HepG2 (cell line): ENCODE measurements at regions not wholly inside any gene's neighbourhood (a gene's known extent, or its start where the extent isn't known, plus 50 kb on each side); places are given as distances from the start of the nearest gene placed in this dataset.

Source experiments
- ATAC-seq: fragments of 200-7000 bp; cut with Tn5 transposase; 3 replicates; pipeline ENCODE4 v1.9.1; 2020; ENCODE audit warnings: mild to moderate bottlenecking, moderate library complexity
- BruUV-seq: library from RNA; stranded (reverse); fragments of 400-500 nt; replicated peaks from 2 replicates; lab custom pipeline; 2021; lab: Mats Ljungman, UMichigan
- CTCF ChIA-PET: fragments of 300-600 bp; formaldehyde crosslinking; extraction: SDS; loops from one replicate; lab custom pipeline; 2021; ENCODE audit warnings: low total read pairs, inconsistent platforms, low intra/inter-chr PET ratio; lab: Yijun Ruan, JAX
- POLR2A ChIA-PET: fragments of 350-600 bp; sonication (Branson Sonifier 250); formaldehyde crosslinking; loops from one replicate; lab custom pipeline; 2020; ENCODE audit warnings: antibody characterized with exemption, inconsistent platforms; lab: Yijun Ruan, JAX
- DNase-seq: peaks from one replicate; pipeline ENCODE4 v3.0.0-alpha.2; 2015; ENCODE audit warnings: low spot score
- FAIRE-seq: peaks from 3 replicates; lab custom pipeline; 2011; peaks lifted over from hg19 to GRCh38; lab: Jason Lieb, UNC
- H2AFZ ChIP-seq: one replicate; pipeline ENCODE4 v1.6.1; 2011; ENCODE audit warnings: low read length, inconsistent platforms
- H3K27ac ChIP-seq: fragments of 300-600 bp; 3 replicates; pipeline ENCODE4 v1.8.0; 2011; ENCODE audit warnings: mixed run types, mild to moderate bottlenecking, mixed read lengths, low read length, inconsistent platforms; ENCODE audit not compliant: insufficient read depth; ENCODE audit errors: extremely low read length
- H3K27me3 ChIP-seq, 2 experiments: fragments of 200-600 bp in 1 of 2; 2 replicates in 1 of 2; 3 replicates in 1 of 2; pipeline versions ENCODE4 v1.6.0 to v1.8.0; 2011; ENCODE audit warnings: low read length in 2 of 2, mild to moderate bottlenecking in 2 of 2, moderate library complexity in 2 of 2, inconsistent platforms in 1 of 2; ENCODE audit not compliant: insufficient read depth in 2 of 2, control insufficient read depth in 1 of 2
- H3K36me3 ChIP-seq, 2 experiments: fragments of 200-600 bp in 1 of 2; replicated peaks in 1 of 2; 2 replicates in 1 of 2; 3 replicates in 1 of 2; pipeline versions ENCODE4 v1.5.1 to v1.8.0; 2011; ENCODE audit warnings: low read length in 2 of 2, inconsistent platforms in 1 of 2; ENCODE audit not compliant: insufficient read depth in 2 of 2, control insufficient read depth in 1 of 2
- H3K4me1 ChIP-seq: 2 replicates; pipeline ENCODE4 v1.5.1; 2012; ENCODE audit warnings: low read length, inconsistent platforms; ENCODE audit not compliant: insufficient read depth
- H3K4me2 ChIP-seq: 2 replicates; pipeline ENCODE4 v1.6.0; 2011; ENCODE audit warnings: low read depth, low read length, inconsistent platforms
- H3K4me3 ChIP-seq, 3 experiments: fragments of 200-600 bp in 1 of 3; sonication (generic), shearing (Covaris generic) in 1 of 3; replicated peaks in 1 of 3; 2 replicates each; pipeline ENCODE4 v1.5.1; 2011 to 2016; ENCODE audit warnings: low read length in 3 of 3, inconsistent platforms in 2 of 3, low read depth in 2 of 3, mild to moderate bottlenecking in 2 of 3, control low read depth in 1 of 3, mixed read lengths in 1 of 3; ENCODE audit not compliant: insufficient read depth in 1 of 3
- H3K79me2 ChIP-seq: one replicate; pipeline ENCODE4 v1.6.1; 2011; ENCODE audit warnings: low read length, inconsistent platforms; ENCODE audit not compliant: insufficient read depth
- H3K9ac ChIP-seq: 2 replicates; pipeline ENCODE4 v1.6.0; 2011; ENCODE audit warnings: mild to moderate bottlenecking, low read depth, low read length, inconsistent platforms; ENCODE audit not compliant: insufficient read depth
- H3K9me3 ChIP-seq: 2 replicates; pipeline ENCODE4 v1.5.1; 2012; ENCODE audit warnings: mild to moderate bottlenecking, low read length
- H4K20me1 ChIP-seq: 2 replicates; pipeline ENCODE4 v1.6.0; 2011; ENCODE audit warnings: inconsistent platforms, mild to moderate bottlenecking, low read length, moderate library complexity; ENCODE audit not compliant: insufficient read depth
- KDM5A ChIP-seq: fragments of 200-600 bp; sonication (generic); IDR thresholded peaks from 2 replicates; pipeline ENCODE4 v1.7.0; 2018; ENCODE audit warnings: antibody characterized with exemption, mild to moderate bottlenecking, low read length, borderline replicate concordance
- KLF15 ChIP-seq: sonication (generic); formaldehyde crosslinking; IDR thresholded peaks from 2 replicates; pipeline ENCODE4 v1.8.1; 2023; ENCODE audit warnings: borderline replicate concordance, mild to moderate bottlenecking, inconsistent platforms, missing genetic modification reagents, mixed read lengths
- MAFF ChIP-seq: IDR thresholded peaks from 2 replicates; pipeline ENCODE4 v1.6.1; 2011; ENCODE audit warnings: low read depth, low read length, improper control_type of control experiment
- PCBP2 ChIP-seq: fragments of 200-400 bp; formaldehyde crosslinking; optimal IDR thresholded peaks from 2 replicates; pipeline ENCODE3; 2018; ENCODE audit warnings: low read length, low read depth; ENCODE audit not compliant: poor library complexity, severe bottlenecking
- ZFP62 ChIP-seq: sonication (generic); formaldehyde crosslinking; IDR thresholded peaks from 2 replicates; pipeline ENCODE4 v1.4.0; 2020; ENCODE audit warnings: missing genetic modification reagents
- ZNF253 ChIP-seq: sonication (generic); formaldehyde crosslinking; IDR thresholded peaks from 2 replicates; pipeline ENCODE4 v1.8.0; 2022; ENCODE audit warnings: mild to moderate bottlenecking, missing genetic modification reagents, borderline replicate concordance
- ZNF75D ChIP-seq: sonication (generic); formaldehyde crosslinking; IDR thresholded peaks from 2 replicates; pipeline ENCODE4 v1.8.1; 2023; ENCODE audit warnings: missing genetic modification reagents, mild to moderate bottlenecking, borderline replicate concordance
- WGBS: methylation state at CpG from one replicate; pipeline ENCODE4 v1.1.6; 2017; ENCODE audit warnings: low lambda C conversion rate; 5-methylcytosine and 5-hydroxymethylcytosine counted together
- in situ Hi-C: cut with HindIII; loops from 2 replicates; pipeline ENCODE4 v1.10.0; 2017; ENCODE audit warnings: low pct_unique_long_range_greater_than_20kb; ENCODE audit not compliant: extremely low pct_ligation_motif_present
- intact Hi-C: fragments of 100-400 bp; cut with micrococcal nuclease; formaldehyde crosslinking; loops from one replicate; pipeline ENCODE4 v1.10.0; 2022; ENCODE audit not compliant: unreplicated experiment
- TF ChIP-seq, protein P1 (sequence below): sonication (generic); formaldehyde crosslinking; IDR thresholded peaks from 2 replicates; pipeline ENCODE4 v1.4.0; 2020; ENCODE audit warnings: missing genetic modification reagents
- TF ChIP-seq, protein P2 (sequence below): IDR thresholded peaks from 2 replicates; pipeline ENCODE4 v1.6.1; 2012; ENCODE audit warnings: inconsistent platforms
- TF ChIP-seq, protein P3 (sequence below): sonication (generic); formaldehyde crosslinking; conservative IDR thresholded peaks from 2 replicates; pipeline ENCODE4 v1.8.0; 2022; ENCODE audit warnings: missing genetic modification reagents
- TF ChIP-seq, protein P4 (sequence below): sonication (generic); formaldehyde crosslinking; IDR thresholded peaks from 2 replicates; pipeline ENCODE4 v1.8.0; 2022; ENCODE audit warnings: mild to moderate bottlenecking, missing genetic modification reagents, borderline replicate concordance
- TF ChIP-seq, protein P5 (sequence below): sonication (generic); formaldehyde crosslinking; IDR thresholded peaks from 2 replicates; pipeline ENCODE4 v1.9.0; 2022; ENCODE audit warnings: low read depth, missing genetic modification reagents

DNA sequence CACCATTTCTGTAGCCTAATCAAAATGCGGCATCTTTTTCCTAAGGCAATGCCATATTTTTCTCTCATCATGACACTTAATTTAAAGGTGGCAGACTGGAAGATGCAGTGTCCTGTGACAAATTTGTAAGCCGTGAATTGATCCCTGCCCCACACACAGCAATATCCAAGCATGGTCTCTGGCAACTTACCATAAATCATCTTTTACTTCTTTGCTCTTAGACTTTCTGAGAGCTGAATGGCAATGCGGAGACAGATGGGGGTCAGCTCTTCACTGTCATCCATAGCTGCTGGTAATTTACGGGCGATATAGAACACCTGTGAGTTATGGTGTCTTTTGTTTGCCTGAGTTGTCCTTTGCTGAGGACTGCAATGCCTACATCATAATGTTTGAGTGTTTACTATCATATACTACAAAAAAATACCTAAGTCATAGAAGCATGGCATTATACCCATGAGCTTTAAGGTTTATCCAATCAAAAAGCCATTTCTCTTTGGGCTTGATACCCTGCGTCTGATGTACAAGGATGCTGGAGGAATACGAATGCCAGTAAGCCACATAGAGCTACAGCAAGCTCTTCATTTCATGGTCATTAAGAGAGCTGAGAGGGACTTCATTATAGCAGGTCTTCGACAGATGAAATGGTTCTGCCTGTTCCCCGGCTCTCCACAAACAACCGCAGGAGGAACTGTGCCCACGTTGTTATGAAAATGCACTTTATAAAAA, 148.1 kb downstream of the TRIML1 start:
- CTCF ChIA-PET, result no interaction called here
- 40% methylated on average over 11 of the region's 11 CpGs for WGBS
- no peaks in the 10 kb centered on the region for H3K79me2 ChIP-seq
- H3K4me3 ChIP-seq, result no peak overlapping the region
- no peaks in the 10 kb centered on the region for H4K20me1 ChIP-seq
- no peaks in the 10 kb centered on the region for H3K9me3 ChIP-seq
- DNase-seq, result no peak
- TF ChIP-seq, protein P1, sequence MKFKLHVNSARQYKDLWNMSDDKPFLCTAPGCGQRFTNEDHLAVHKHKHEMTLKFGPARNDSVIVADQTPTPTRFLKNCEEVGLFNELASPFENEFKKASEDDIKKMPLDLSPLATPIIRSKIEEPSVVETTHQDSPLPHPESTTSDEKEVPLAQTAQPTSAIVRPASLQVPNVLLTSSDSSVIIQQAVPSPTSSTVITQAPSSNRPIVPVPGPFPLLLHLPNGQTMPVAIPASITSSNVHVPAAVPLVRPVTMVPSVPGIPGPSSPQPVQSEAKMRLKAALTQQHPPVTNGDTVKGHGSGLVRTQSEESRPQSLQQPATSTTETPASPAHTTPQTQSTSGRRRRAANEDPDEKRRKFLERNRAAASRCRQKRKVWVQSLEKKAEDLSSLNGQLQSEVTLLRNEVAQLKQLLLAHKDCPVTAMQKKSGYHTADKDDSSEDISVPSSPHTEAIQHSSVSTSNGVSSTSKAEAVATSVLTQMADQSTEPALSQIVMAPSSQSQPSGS (CRISPR knock-in tag), result no peak
- TF ChIP-seq, protein P2, sequence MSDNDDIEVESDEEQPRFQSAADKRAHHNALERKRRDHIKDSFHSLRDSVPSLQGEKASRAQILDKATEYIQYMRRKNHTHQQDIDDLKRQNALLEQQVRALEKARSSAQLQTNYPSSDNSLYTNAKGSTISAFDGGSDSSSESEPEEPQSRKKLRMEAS, result no peak
- TF ChIP-seq ZNF75D (CRISPR knock-in tag) (no peak), KDM5A (no peak), PCBP2 (no peak), ZFP62 (CRISPR knock-in tag) (no peak), KLF15 (CRISPR knock-in tag) (no peak), MAFF (no peak), ZNF253 (CRISPR knock-in tag) (no peak)
- TF ChIP-seq, protein P3, sequence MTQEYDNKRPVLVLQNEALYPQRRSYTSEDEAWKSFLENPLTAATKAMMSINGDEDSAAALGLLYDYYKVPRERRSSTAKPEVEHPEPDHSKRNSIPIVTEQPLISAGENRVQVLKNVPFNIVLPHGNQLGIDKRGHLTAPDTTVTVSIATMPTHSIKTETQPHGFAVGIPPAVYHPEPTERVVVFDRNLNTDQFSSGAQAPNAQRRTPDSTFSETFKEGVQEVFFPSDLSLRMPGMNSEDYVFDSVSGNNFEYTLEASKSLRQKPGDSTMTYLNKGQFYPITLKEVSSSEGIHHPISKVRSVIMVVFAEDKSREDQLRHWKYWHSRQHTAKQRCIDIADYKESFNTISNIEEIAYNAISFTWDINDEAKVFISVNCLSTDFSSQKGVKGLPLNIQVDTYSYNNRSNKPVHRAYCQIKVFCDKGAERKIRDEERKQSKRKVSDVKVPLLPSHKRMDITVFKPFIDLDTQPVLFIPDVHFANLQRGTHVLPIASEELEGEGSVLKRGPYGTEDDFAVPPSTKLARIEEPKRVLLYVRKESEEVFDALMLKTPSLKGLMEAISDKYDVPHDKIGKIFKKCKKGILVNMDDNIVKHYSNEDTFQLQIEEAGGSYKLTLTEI (CRISPR knock-in tag), result no peak
- TF ChIP-seq, protein P4, sequence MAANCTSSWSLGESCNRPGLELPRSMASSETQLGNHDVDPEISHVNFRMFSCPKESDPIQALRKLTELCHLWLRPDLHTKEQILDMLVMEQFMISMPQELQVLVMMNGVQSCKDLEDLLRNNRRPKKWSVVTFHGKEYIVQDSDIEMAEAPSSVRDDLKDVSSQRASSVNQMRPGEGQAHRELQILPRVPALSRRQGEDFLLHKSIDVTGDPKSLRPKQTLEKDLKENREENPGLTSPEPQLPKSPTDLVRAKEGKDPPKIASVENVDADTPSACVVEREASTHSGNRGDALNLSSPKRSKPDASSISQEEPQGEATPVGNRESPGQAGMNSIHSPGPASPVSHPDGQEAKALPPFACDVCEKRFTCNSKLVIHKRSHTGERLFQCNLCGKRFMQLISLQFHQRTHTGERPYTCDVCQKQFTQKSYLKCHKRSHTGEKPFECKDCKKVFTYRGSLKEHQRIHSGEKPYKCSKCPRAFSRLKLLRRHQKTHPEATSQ (CRISPR knock-in tag), result no peak
- TF ChIP-seq, protein P5, sequence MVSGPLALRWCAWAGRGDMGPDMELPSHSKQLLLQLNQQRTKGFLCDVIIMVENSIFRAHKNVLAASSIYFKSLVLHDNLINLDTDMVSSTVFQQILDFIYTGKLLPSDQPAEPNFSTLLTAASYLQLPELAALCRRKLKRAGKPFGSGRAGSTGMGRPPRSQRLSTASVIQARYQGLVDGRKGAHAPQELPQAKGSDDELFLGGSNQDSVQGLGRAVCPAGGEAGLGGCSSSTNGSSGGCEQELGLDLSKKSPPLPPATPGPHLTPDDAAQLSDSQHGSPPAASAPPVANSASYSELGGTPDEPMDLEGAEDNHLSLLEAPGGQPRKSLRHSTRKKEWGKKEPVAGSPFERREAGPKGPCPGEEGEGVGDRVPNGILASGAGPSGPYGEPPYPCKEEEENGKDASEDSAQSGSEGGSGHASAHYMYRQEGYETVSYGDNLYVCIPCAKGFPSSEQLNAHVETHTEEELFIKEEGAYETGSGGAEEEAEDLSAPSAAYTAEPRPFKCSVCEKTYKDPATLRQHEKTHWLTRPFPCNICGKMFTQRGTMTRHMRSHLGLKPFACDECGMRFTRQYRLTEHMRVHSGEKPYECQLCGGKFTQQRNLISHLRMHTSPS (CRISPR knock-in tag), result no peak
- TF ChIP-seq, all 625 proteins: peak for 0
- Histone ChIP-seq H3K9ac (no peak overlapping the region), H3K36me3 (no peaks in the 10 kb centered on the region), H3K4me2 (no peak overlapping the region), H3K27ac (no peak overlapping the region), H3K4me1 (no peaks in the 10 kb centered on the region), H2AFZ (no peak overlapping the region), H3K27me3 (peaks cover 3 to 22% of the 10 kb centered on the region in 2 experiments; a peak in 3 of 5 replicates)
- POLR2A ChIA-PET, result no interaction called here
- in situ Hi-C loops (no loop called here), intact Hi-C loops (no loop called here)
- FAIRE-seq (no peak), ATAC-seq (no peak)
- no TSS peak for BruUV-seq
